ENCODE measurements at regions not wholly inside any gene's neighbourhood (a gene's known extent, or its start where the extent isn't known, plus 50 kb on each side); places are given as distances from the start of the nearest gene placed in this dataset.

DNA sequence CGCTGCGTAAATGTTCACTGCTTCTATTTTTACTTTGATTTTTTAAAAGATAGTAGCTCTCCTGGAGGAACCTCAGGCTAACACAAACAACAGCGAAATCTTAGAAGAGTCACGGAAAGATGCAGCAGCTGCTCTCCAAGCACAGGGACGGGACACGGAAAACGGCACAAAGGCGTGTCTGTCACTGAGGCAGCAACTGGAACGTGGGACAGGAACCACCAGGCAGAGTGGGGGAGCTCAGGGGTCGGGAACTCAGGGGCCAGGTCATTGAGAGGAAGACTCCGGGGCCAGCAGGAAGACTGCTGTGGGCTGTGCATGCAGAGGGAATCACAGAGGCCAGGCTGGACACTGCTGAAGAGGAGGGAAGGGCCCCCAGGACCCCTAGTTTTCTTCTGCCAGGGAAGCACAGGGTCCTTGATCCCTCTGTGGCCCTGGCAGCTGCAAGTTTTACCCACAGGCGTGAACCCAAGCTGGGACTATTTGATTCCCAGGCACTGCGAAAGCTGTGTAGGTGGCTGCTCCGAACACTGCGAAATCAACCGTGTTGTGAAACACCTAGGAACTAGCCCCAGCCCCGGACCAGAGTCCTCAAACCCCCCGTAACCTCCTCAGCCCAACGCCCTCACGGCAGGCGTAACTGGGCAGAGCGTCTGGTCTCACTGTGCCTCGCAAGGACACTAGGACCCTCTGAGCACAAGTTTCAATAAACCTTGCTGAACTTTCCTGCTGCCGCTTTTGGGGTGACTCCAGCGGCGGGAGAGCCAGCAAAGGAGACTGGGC is 263.0 kb downstream of the EIPR1 start:
- TF ChIP-seq, protein P1, sequence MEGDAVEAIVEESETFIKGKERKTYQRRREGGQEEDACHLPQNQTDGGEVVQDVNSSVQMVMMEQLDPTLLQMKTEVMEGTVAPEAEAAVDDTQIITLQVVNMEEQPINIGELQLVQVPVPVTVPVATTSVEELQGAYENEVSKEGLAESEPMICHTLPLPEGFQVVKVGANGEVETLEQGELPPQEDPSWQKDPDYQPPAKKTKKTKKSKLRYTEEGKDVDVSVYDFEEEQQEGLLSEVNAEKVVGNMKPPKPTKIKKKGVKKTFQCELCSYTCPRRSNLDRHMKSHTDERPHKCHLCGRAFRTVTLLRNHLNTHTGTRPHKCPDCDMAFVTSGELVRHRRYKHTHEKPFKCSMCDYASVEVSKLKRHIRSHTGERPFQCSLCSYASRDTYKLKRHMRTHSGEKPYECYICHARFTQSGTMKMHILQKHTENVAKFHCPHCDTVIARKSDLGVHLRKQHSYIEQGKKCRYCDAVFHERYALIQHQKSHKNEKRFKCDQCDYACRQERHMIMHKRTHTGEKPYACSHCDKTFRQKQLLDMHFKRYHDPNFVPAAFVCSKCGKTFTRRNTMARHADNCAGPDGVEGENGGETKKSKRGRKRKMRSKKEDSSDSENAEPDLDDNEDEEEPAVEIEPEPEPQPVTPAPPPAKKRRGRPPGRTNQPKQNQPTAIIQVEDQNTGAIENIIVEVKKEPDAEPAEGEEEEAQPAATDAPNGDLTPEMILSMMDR (IDR thresholded peaks at IDR 0.05; ENCODE audit: poor library complexity) = no peak
- TF ChIP-seq EZH2phosphoT487 (IDR thresholded peaks at IDR 0.05; ENCODE audit: low read depth, severe bottlenecking, unreplicated experiment) = no peak
